ENCODE measurements at regions not wholly inside any gene's neighbourhood (a gene's known extent, or its start where the extent isn't known, plus 50 kb on each side); places are given as distances from the start of the nearest gene placed in this dataset.

DNA sequence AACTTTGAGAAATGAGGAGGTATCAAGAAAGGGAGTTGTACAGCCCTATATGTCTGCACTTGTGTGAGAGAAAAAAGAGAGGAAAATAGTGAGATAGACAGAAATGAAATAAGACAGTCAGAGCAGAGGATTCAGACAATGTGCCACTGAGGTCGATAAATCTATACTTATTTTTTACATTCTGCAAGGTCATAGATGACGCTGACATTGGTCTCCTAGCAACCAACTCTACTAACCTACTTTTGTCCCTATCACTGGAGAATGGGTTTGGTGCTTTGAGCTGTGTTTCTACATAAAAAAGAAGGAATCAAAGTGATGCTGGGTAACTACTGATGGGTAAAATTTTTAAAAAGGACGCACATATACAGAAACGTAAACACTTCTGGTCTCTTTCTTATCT is 573.3 kb upstream of the RORB start:
- TF ChIP-seq, protein P1, sequence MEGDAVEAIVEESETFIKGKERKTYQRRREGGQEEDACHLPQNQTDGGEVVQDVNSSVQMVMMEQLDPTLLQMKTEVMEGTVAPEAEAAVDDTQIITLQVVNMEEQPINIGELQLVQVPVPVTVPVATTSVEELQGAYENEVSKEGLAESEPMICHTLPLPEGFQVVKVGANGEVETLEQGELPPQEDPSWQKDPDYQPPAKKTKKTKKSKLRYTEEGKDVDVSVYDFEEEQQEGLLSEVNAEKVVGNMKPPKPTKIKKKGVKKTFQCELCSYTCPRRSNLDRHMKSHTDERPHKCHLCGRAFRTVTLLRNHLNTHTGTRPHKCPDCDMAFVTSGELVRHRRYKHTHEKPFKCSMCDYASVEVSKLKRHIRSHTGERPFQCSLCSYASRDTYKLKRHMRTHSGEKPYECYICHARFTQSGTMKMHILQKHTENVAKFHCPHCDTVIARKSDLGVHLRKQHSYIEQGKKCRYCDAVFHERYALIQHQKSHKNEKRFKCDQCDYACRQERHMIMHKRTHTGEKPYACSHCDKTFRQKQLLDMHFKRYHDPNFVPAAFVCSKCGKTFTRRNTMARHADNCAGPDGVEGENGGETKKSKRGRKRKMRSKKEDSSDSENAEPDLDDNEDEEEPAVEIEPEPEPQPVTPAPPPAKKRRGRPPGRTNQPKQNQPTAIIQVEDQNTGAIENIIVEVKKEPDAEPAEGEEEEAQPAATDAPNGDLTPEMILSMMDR (conservative IDR thresholded peaks at IDR 0.05; ENCODE audit: low read length), result no peak
- no peak for TF ChIP-seq EZH2phosphoT487 (IDR thresholded peaks at IDR 0.05; ENCODE audit: borderline replicate concordance, low read depth, low read length)

Measured in OCI-LY7 (cell line).